Sigmoid colon (tissue), 6 donors: ENCODE measurements at regions not wholly inside any gene's neighbourhood (a gene's known extent, or its start where the extent isn't known, plus 50 kb on each side); places are given as distances from the start of the nearest gene placed in this dataset.

Source experiments
- DNase-seq: peaks from one replicate; pipeline ENCODE4 v3.0.0-alpha.2; 2019
- H3K27ac ChIP-seq, 4 donors: fragments of 200-600 bp; sonication (generic); one replicate each; pipeline ENCODE4 v1.5.1; 2016 to 2019; ENCODE audit warnings: mild to moderate bottlenecking in 1 of 4
- H3K27me3 ChIP-seq, 3 donors: fragments of 200-600 bp; sonication (generic); one replicate each; pipeline ENCODE4 v1.5.1; 2019; ENCODE audit warnings: mild to moderate bottlenecking in 1 of 3
- H3K36me3 ChIP-seq, 4 donors: fragments of 200-600 bp; sonication (generic); one replicate each; pipeline ENCODE4 v1.5.1; 2016 to 2019
- H3K4me1 ChIP-seq, 4 donors: fragments of 200-600 bp; sonication (generic); one replicate each; pipeline ENCODE4 v1.5.1; 2017 to 2019
- H3K4me3 ChIP-seq, 4 donors: fragments of 200-600 bp; sonication (generic); one replicate each; pipeline ENCODE4 v1.5.1; 2017 to 2019; ENCODE audit warnings: mild to moderate bottlenecking in 2 of 4, moderate library complexity in 1 of 4
- H3K9me3 ChIP-seq, 4 donors: fragments of 200-600 bp in 3 of 4; sonication (generic) in 3 of 4; one replicate each; pipeline versions ENCODE4 v1.5.1 to v1.6.1; 2013 to 2019
- EP300 ChIP-seq, 4 donors: sonication (generic); formaldehyde crosslinking; IDR thresholded peaks; one replicate each; pipeline ENCODE4 v1.6.1; 2017; ENCODE audit warnings: antibody characterized with exemption in 4 of 4
- POLR2A ChIP-seq, 2 donors: fragments of 450-650 bp; IDR thresholded peaks; one replicate each; pipeline ENCODE4 v1.6.1; 2016; ENCODE audit warnings: antibody characterized with exemption in 2 of 2, mild to moderate bottlenecking in 2 of 2, moderate library complexity in 2 of 2
- POLR2AphosphoS5 ChIP-seq, 4 donors: sonication (generic); formaldehyde crosslinking; IDR thresholded peaks; one replicate each; pipeline ENCODE4 v1.6.1; 2017; ENCODE audit warnings: antibody characterized with exemption in 4 of 4
- WGBS, 2 donors: extraction: QIAGEN DNeasy Blood & Tissue Kit; methylation state at CpG; one replicate each; pipeline ENCODE4 v1.1.7; 2013; 5-methylcytosine and 5-hydroxymethylcytosine counted together
- intact Hi-C: fragments of 100-400 bp; cut with DNase I; formaldehyde crosslinking; loops from one replicate; pipeline ENCODE4 v1.15.1; 2023
- TF ChIP-seq, protein P1 (sequence below), 4 experiments: fragments of 450-650 bp in 3 of 4; fragments of 200-600 bp in 1 of 4; IDR thresholded peaks; one replicate each; pipeline ENCODE4 v1.5.1; 2016 to 2019; ENCODE audit warnings: antibody characterized with exemption in 4 of 4, mild to moderate bottlenecking in 3 of 4, moderate library complexity in 2 of 4
- donor health status: healthy with polysubstance abuse.
- donor health status: healthy.

DNA sequence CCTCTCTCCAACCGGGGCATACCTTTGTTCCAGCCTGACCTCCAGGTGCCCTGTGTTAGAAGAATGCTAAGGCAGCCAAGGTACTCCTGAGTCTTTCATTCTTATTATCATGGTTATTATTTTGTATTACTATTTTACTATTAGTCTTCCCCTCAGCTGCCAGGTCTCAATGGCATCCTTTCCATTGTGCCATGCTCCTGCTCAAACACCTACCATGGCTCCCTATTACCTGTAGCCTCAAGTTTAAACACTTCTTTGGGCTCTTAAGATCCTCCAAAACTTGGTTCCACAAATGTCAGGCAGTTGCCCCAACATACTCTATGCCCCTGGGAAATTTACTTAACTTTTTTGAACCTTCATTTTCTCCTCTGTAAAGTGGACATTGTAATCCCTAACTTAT lies 130.4 kb downstream of the CHST1 start:
- Histone ChIP-seq H3K9me3 (no peaks in the 10 kb centered on the region), H3K4me1 (no peaks in the 10 kb centered on the region), H3K4me3 (no peak overlapping the region), H3K36me3 (no peaks in the 10 kb centered on the region), H3K27ac (no peak overlapping the region), H3K27me3 (peaks cover 0 to 16% (median 6%) of the 10 kb centered on the region in 3 donors)
- DNase-seq = no peak
- 50 to 64% methylated on average over 1 of the region's 1 CpG for WGBS, 2 donors
- no peak for TF ChIP-seq EP300 (IDR thresholded peaks at IDR 0.05)
- no peak for TF ChIP-seq POLR2A (IDR thresholded peaks at IDR 0.05)
- TF ChIP-seq, protein P1, sequence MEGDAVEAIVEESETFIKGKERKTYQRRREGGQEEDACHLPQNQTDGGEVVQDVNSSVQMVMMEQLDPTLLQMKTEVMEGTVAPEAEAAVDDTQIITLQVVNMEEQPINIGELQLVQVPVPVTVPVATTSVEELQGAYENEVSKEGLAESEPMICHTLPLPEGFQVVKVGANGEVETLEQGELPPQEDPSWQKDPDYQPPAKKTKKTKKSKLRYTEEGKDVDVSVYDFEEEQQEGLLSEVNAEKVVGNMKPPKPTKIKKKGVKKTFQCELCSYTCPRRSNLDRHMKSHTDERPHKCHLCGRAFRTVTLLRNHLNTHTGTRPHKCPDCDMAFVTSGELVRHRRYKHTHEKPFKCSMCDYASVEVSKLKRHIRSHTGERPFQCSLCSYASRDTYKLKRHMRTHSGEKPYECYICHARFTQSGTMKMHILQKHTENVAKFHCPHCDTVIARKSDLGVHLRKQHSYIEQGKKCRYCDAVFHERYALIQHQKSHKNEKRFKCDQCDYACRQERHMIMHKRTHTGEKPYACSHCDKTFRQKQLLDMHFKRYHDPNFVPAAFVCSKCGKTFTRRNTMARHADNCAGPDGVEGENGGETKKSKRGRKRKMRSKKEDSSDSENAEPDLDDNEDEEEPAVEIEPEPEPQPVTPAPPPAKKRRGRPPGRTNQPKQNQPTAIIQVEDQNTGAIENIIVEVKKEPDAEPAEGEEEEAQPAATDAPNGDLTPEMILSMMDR (IDR thresholded peaks at IDR 0.05) = no peak
- TF ChIP-seq POLR2AphosphoS5 (IDR thresholded peaks at IDR 0.05) = no peak
- intact Hi-C loops = no loop called here

DNA sequence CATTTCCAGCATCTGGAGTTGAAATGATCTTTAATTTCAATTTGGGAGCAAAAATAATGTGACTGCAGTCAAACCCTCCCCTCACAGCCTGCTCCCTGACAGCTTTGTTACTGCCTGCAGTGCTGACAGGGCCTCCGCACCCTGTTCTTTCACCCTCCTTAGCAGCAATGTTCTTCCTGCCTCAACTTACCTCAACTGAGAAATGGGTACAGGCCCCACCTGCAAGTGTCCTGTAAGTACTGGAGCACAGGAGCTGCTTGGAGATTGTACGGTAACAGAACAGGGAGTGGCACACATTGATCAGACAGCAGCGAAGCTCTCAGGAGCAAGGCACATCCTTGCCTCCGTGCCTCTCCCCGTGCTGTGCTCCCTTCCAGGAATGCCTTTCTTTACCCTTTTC lies 131.3 kb downstream of the CHST1 start:
- Histone ChIP-seq H3K4me3 (no peak overlapping the region), H3K27me3 (peaks cover 0 to 16% (median 6%) of the 10 kb centered on the region in 3 donors), H3K4me1 (no peaks in the 10 kb centered on the region), H3K36me3 (no peaks in the 10 kb centered on the region), H3K27ac (no peak overlapping the region), H3K9me3 (no peaks in the 10 kb centered on the region)
- 82 to 92% methylated on average over 5 of the region's 5 CpGs for WGBS, 2 donors
- TF ChIP-seq EP300 (IDR thresholded peaks at IDR 0.05) (no peak), POLR2AphosphoS5 (IDR thresholded peaks at IDR 0.05) (no peak), POLR2A (IDR thresholded peaks at IDR 0.05) (no peak)
- intact Hi-C loops = no loop called here
- DNase-seq = no peak

DNA sequence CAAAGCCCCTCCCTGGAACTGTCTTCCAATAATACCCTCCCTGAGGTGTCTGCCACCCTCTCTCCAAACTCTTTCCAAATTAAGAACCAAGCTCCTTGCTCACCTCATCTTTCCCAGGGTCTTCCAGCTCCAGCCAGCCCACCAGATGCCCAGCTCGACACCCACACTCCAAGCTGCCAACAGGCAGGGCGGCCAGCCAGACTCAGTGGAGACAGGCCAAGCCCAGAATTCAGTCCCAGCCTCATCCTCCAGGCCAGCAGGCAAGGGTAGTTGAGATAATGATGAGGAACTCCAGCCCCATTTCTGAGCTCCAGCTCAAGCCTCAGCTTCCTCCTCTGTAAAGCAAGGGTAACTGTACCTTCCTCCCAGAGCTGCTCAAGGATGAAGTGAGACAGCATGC lies 132.9 kb downstream of the CHST1 start:
- Histone ChIP-seq H3K9me3 (no peaks in the 10 kb centered on the region), H3K4me3 (no peak overlapping the region), H3K27me3 (peaks cover 0 to 16% (median 6%) of the 10 kb centered on the region in 3 donors), H3K27ac (no peak overlapping the region), H3K36me3 (no peaks in the 10 kb centered on the region), H3K4me1 (no peaks in the 10 kb centered on the region)
- no peak for DNase-seq
- TF ChIP-seq POLR2AphosphoS5 (IDR thresholded peaks at IDR 0.05) (no peak), POLR2A (IDR thresholded peaks at IDR 0.05) (no peak), EP300 (IDR thresholded peaks at IDR 0.05) (no peak)
- TF ChIP-seq, protein P1 (IDR thresholded peaks at IDR 0.05) = no peak
- intact Hi-C loops = no loop called here
- 80 to 82% methylated on average over 2 of the region's 2 CpGs for whole genome bisulfite sequencing, 2 donors

DNA sequence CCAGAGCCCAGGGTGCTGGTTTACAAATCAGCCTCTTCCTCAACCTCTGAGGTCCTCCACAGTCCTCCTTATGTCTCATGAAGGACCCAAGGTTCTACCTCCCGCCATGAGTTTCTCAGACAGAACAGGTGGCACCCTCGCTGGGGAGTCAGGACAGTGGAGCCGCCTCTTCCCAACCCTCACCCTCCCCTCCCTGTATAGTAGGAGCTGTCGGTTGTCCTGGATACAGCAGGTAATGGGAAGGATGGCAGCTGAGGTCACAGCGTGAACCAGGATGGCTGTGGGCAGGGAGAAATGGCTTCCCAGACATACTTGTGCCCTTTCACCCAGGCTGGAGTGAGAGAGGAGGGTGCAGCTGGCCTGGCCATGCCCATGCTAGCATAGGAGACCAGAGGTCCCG lies 134.6 kb downstream of the CHST1 start:
- H3K27me3 ChIP-seq = peaks cover 0 to 16% (median 6%) of the 10 kb centered on the region in 3 donors
- TF ChIP-seq EP300 (IDR thresholded peaks at IDR 0.05) (no peak), POLR2A (IDR thresholded peaks at IDR 0.05) (no peak), POLR2AphosphoS5 (IDR thresholded peaks at IDR 0.05) (no peak)
- TF ChIP-seq, protein P1 (IDR thresholded peaks at IDR 0.05) = no peak
- WGBS, 2 donors = 69 to 75% methylated on average over 6 of the region's 6 CpGs
- no peak for DNase-seq
- intact Hi-C loops = no loop called here
- no peaks in the 10 kb centered on the region for H3K9me3 ChIP-seq
- H3K36me3 ChIP-seq = no peaks in the 10 kb centered on the region
- no peaks in the 10 kb centered on the region for H3K4me1 ChIP-seq
- no peak overlapping the region for H3K27ac ChIP-seq
- no peak overlapping the region for H3K4me3 ChIP-seq

DNA sequence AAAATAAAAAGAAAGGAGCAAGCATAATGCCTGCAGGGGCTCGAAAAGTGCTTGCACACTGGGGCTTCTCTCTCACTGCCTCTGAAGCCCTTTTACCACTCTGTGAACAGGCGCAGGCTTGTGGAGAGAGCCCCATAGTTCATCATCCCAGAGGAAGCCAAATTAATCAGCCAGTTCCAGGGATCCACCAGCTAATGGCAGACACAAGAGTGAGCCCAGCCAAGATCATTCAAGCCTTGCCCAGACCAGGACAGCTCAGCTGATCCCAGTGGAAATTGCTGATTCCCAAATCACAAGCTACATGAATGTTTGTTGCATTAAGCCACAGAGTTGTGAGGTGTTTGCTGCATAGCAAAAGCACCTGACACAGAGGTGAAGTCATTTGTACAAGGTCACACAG lies 135.3 kb downstream of the CHST1 start:
- intact Hi-C loops = no loop called here
- Histone ChIP-seq H3K4me1 (no peaks in the 10 kb centered on the region), H3K27me3 (peaks cover 0 to 16% (median 6%) of the 10 kb centered on the region in 3 donors), H3K27ac (no peak overlapping the region), H3K9me3 (no peaks in the 10 kb centered on the region), H3K36me3 (no peaks in the 10 kb centered on the region), H3K4me3 (no peak overlapping the region)
- 74 to 87% methylated on average over 2 of the region's 2 CpGs for WGBS, 2 donors
- no peak for TF ChIP-seq POLR2AphosphoS5 (IDR thresholded peaks at IDR 0.05)
- no peak for DNase-seq

DNA sequence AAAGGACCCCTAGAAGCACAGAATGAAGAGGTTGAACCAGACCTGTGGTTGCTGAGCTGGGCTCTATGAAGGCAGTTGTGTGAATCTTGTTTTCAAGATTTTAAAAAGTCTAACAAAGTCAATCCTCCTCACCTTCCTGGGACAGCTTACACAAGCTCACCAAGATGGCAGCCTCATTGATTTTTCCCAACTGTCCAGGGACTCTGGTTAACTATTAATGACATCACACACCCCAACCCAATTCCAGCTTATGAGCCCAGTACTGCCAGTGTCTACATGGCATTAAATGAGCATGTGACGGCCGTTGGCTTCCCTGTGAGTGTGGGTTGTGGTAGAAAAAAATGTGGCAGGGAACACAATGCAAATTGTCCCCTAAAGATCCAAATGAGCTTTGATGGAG lies 137.0 kb downstream of the CHST1 start:
- Histone ChIP-seq H3K4me1 (no peaks in the 10 kb centered on the region), H3K36me3 (no peaks in the 10 kb centered on the region), H3K4me3 (no peak overlapping the region), H3K27ac (no peak overlapping the region), H3K27me3 (peaks cover 0 to 6% (median 6%) of the 10 kb centered on the region in 3 donors), H3K9me3 (no peaks in the 10 kb centered on the region)
- 64 to 87% methylated on average over 2 of the region's 2 CpGs for WGBS, 2 donors
- DNase-seq = no peak
- TF ChIP-seq POLR2AphosphoS5 (IDR thresholded peaks at IDR 0.05) = no peak
- TF ChIP-seq, protein P1 (IDR thresholded peaks at IDR 0.05) = no peak
- no peak for TF ChIP-seq EP300 (IDR thresholded peaks at IDR 0.05)
- TF ChIP-seq POLR2A (IDR thresholded peaks at IDR 0.05) = no peak
- intact Hi-C loops = no loop called here
